Caco-2 (cell line): ENCODE measurements at regions not wholly inside any gene's neighbourhood (a gene's known extent, or its start where the extent isn't known, plus 50 kb on each side); places are given as distances from the start of the nearest gene placed in this dataset.

Source experiments
- BruUV-seq: library from RNA; stranded (reverse); fragments of 400-500 nt; replicated peaks from 2 replicates; lab custom pipeline; 2021; lab: Mats Ljungman, UMichigan
- CTCF ChIA-PET: fragments of 300-600 bp; sonication (Branson Sonifier 250); formaldehyde crosslinking; loops from one replicate; lab custom pipeline; 2022; ENCODE audit warnings: antibody characterized with exemption; lab: Charles Lee
- POLR2A ChIA-PET: fragments of 300-600 bp; sonication (Branson Sonifier 250); formaldehyde crosslinking; loops from one replicate; lab custom pipeline; 2022; ENCODE audit warnings: antibody characterized with exemption; lab: Charles Lee
- DNase-seq, 2 experiments: peaks; one replicate each; pipeline versions ENCODE4 v3.0.0 to v3.0.0-alpha.2; 2020 to 2022
- H3K27me3 ChIP-seq: replicated peaks from 2 replicates; pipeline ENCODE4 v1.6.0; 2011; ENCODE audit warnings: low read length; ENCODE audit not compliant: control insufficient read depth, insufficient read depth
- H3K36me3 ChIP-seq: 2 replicates; pipeline ENCODE4 v1.5.1; 2011; ENCODE audit warnings: low read length; ENCODE audit not compliant: control insufficient read depth, insufficient read depth
- H3K4me1 ChIP-seq: fragments of 250-450 bp; sonication (Bioruptor Pico); 2 replicates; pipeline ENCODE4 v1.5.1; 2020; ENCODE audit warnings: mild to moderate bottlenecking
- H3K4me3 ChIP-seq: 2 replicates; pipeline ENCODE4 v1.5.1; 2011; ENCODE audit warnings: low read depth, mild to moderate bottlenecking, control low read depth, low read length
- H3K9me3 ChIP-seq: fragments of 250-450 bp; sonication (Bioruptor Pico); 2 replicates; pipeline ENCODE4 v1.5.1; 2020; ENCODE audit warnings: mild to moderate bottlenecking, moderate library complexity
- H3K27ac Mint-ChIP-seq: one replicate; pipeline ENCODE4 v1.8.0; 2022; ENCODE audit warnings: mixed read lengths; ENCODE audit not compliant: unreplicated experiment
- H3K27me3 Mint-ChIP-seq: one replicate; pipeline ENCODE4 v1.8.0; 2022; ENCODE audit warnings: mixed read lengths; ENCODE audit not compliant: insufficient read depth, unreplicated experiment
- H3K36me3 Mint-ChIP-seq: one replicate; pipeline ENCODE4 v1.8.0; 2022; ENCODE audit warnings: mild to moderate bottlenecking, mixed read lengths; ENCODE audit not compliant: insufficient read depth, unreplicated experiment
- H3K4me1 Mint-ChIP-seq: one replicate; pipeline ENCODE4 v1.8.0; 2022; ENCODE audit warnings: low read depth, mixed read lengths; ENCODE audit not compliant: unreplicated experiment
- H3K4me3 Mint-ChIP-seq: one replicate; pipeline ENCODE4 v1.8.0; 2022; ENCODE audit warnings: mild to moderate bottlenecking, moderate library complexity, mixed read lengths; ENCODE audit not compliant: unreplicated experiment
- H3K9me3 Mint-ChIP-seq: one replicate; pipeline ENCODE4 v1.8.0; 2022; ENCODE audit warnings: mixed read lengths; ENCODE audit not compliant: unreplicated experiment
- intact Hi-C: fragments of 100-400 bp; cut with micrococcal nuclease; formaldehyde crosslinking; loops from one replicate; pipeline ENCODE4 v1.10.0; 2022; ENCODE audit not compliant: unreplicated experiment
- TF ChIP-seq, protein P1 (sequence below), 2 experiments: fragments of 200-600 bp in 1 of 2; IDR thresholded peaks; 1 replicate in 1 of 2; 2 replicates in 1 of 2; pipeline versions ENCODE4 v1.5.1 to v1.8.0; 2011 to 2022; ENCODE audit warnings: antibody characterized with exemption in 1 of 2, control low read depth in 1 of 2, inconsistent platforms in 1 of 2, low read depth in 1 of 2, low read length in 1 of 2, mild to moderate bottlenecking in 1 of 2, moderate library complexity in 1 of 2; ENCODE audit not compliant: insufficient read depth in 1 of 2, severe bottlenecking in 1 of 2, unreplicated experiment in 1 of 2

DNA sequence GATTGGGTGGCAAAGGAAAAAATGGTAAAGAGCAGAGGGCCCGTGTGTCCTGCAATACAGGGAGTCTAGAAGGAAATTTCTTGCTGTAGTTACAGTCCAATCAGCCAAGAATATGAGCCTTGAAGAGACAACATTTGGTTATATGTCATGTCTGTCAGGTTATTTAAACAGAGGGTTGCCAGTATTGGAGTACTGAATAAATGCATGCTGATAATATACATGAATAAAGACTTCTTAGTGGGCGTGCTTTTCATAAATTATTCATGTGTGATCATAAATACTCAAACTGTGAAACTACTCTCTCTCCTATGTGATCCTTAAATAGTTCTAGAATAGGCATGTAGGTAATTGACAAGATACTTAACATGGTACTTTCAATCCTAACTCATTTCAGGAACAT is 249.0 kb downstream of the CRPPA start:
- Mint-ChIP-seq H3K4me3 (peak overlapping the region; percentile 1), H3K27ac (peak overlapping the region; percentile 51), H3K36me3 (no peaks in the 10 kb centered on the region), H3K9me3 (peaks cover 11% of the 10 kb centered on the region), H3K4me1 (peaks cover 16% of the 10 kb centered on the region), H3K27me3 (no peaks in the 10 kb centered on the region)
- H3K27me3 ChIP-seq: no peaks in the 10 kb centered on the region
- no peak for DNase-seq
- POLR2A ChIA-PET: no interaction called here
- H3K36me3 ChIP-seq: no peaks in the 10 kb centered on the region
- no peak overlapping the region for H3K4me3 ChIP-seq
- peaks cover 20% of the 10 kb centered on the region for H3K4me1 ChIP-seq
- intact Hi-C loops: no loop called here
- CTCF ChIA-PET: no interaction called here
- TF ChIP-seq, protein P1, sequence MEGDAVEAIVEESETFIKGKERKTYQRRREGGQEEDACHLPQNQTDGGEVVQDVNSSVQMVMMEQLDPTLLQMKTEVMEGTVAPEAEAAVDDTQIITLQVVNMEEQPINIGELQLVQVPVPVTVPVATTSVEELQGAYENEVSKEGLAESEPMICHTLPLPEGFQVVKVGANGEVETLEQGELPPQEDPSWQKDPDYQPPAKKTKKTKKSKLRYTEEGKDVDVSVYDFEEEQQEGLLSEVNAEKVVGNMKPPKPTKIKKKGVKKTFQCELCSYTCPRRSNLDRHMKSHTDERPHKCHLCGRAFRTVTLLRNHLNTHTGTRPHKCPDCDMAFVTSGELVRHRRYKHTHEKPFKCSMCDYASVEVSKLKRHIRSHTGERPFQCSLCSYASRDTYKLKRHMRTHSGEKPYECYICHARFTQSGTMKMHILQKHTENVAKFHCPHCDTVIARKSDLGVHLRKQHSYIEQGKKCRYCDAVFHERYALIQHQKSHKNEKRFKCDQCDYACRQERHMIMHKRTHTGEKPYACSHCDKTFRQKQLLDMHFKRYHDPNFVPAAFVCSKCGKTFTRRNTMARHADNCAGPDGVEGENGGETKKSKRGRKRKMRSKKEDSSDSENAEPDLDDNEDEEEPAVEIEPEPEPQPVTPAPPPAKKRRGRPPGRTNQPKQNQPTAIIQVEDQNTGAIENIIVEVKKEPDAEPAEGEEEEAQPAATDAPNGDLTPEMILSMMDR (IDR thresholded peaks at IDR 0.05; ENCODE audit: insufficient read depth in 1 of 2, low read depth in 1 of 2, low read length in 1 of 2, severe bottlenecking in 1 of 2, unreplicated experiment in 1 of 2): no peak
- BruUV-seq: no TSS peak
- no peaks in the 10 kb centered on the region for H3K9me3 ChIP-seq

DNA sequence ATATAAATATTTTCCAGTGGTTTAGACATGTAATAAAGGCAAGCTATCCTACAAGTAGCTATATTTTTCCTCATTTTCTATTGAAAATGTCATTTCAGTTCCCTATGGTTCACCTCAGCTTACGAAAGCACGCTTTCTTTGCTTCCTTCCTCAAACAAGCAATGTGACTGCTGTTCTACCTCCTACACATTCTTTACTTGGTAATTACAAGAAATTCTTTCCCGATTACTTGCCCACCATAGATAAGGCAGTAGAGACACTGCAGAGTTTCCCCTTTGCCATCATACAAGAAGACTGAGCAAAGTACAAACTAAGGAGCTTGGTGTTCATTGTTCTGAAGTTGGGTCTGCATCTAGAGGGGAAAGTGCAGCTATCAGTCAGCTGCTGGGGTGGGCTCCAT is 249.4 kb downstream of the CRPPA start:
- peak overlapping the region; percentile 1 for H3K4me3 Mint-ChIP-seq
- DNase-seq: peak; percentile 24 to 50
- POLR2A ChIA-PET: no interaction called here
- H3K27me3 Mint-ChIP-seq: no peaks in the 10 kb centered on the region
- no peaks in the 10 kb centered on the region for H3K36me3 Mint-ChIP-seq
- peaks cover 15% of the 10 kb centered on the region for H3K9me3 Mint-ChIP-seq
- H3K36me3 ChIP-seq: no peaks in the 10 kb centered on the region
- H3K4me1 Mint-ChIP-seq: peaks cover 17% of the 10 kb centered on the region
- H3K27ac Mint-ChIP-seq: peak overlapping the region; percentile 51
- CTCF ChIA-PET: no interaction called here
- H3K4me3 ChIP-seq: no peak overlapping the region
- TF ChIP-seq, protein P1 (IDR thresholded peaks at IDR 0.05; ENCODE audit: insufficient read depth in 1 of 2, low read depth in 1 of 2, low read length in 1 of 2, severe bottlenecking in 1 of 2, unreplicated experiment in 1 of 2): no peak
- intact Hi-C loops: no loop called here
- BruUV-seq: no TSS peak
- H3K4me1 ChIP-seq: peaks cover 20% of the 10 kb centered on the region
- no peaks in the 10 kb centered on the region for H3K9me3 ChIP-seq
- no peaks in the 10 kb centered on the region for H3K27me3 ChIP-seq

GRCh38 chr7:16170671-16171070 is 250.7 kb downstream of the CRPPA start:
- POLR2A ChIA-PET: no interaction called here
- Mint-ChIP-seq H3K4me1 (peaks cover 17% of the 10 kb centered on the region), H3K4me3 (no peak overlapping the region), H3K27ac (no peak overlapping the region), H3K9me3 (peaks cover 22% of the 10 kb centered on the region), H3K27me3 (no peaks in the 10 kb centered on the region), H3K36me3 (no peaks in the 10 kb centered on the region)
- no peaks in the 10 kb centered on the region for H3K36me3 ChIP-seq
- DNase-seq: no peak
- no peaks in the 10 kb centered on the region for H3K27me3 ChIP-seq
- BruUV-seq: no TSS peak
- no peaks in the 10 kb centered on the region for H3K9me3 ChIP-seq
- peaks cover 20% of the 10 kb centered on the region for H3K4me1 ChIP-seq
- intact Hi-C loops: no loop called here
- CTCF ChIA-PET: no interaction called here
- no peak overlapping the region for H3K4me3 ChIP-seq
- TF ChIP-seq, protein P1 (IDR thresholded peaks at IDR 0.05; ENCODE audit: insufficient read depth in 1 of 2, low read depth in 1 of 2, low read length in 1 of 2, severe bottlenecking in 1 of 2, unreplicated experiment in 1 of 2): no peak
